Caco-2 (cell line): ENCODE measurements at regions not wholly inside any gene's neighbourhood (a gene's known extent, or its start where the extent isn't known, plus 50 kb on each side); places are given as distances from the start of the nearest gene placed in this dataset.

Experiments used
- BruUV-seq: library from RNA; stranded (reverse); fragments of 400-500 nt; replicated peaks from 2 replicates; lab custom pipeline; 2021; lab: Mats Ljungman, UMichigan
- CTCF ChIA-PET: fragments of 300-600 bp; sonication (Branson Sonifier 250); formaldehyde crosslinking; loops from one replicate; lab custom pipeline; 2022; ENCODE audit warnings: antibody characterized with exemption; lab: Charles Lee
- POLR2A ChIA-PET: fragments of 300-600 bp; sonication (Branson Sonifier 250); formaldehyde crosslinking; loops from one replicate; lab custom pipeline; 2022; ENCODE audit warnings: antibody characterized with exemption; lab: Charles Lee
- DNase-seq, 2 experiments: peaks; one replicate each; pipeline versions ENCODE4 v3.0.0 to v3.0.0-alpha.2; 2020 to 2022
- H3K27me3 ChIP-seq: replicated peaks from 2 replicates; pipeline ENCODE4 v1.6.0; 2011; ENCODE audit warnings: low read length; ENCODE audit not compliant: control insufficient read depth, insufficient read depth
- H3K36me3 ChIP-seq: 2 replicates; pipeline ENCODE4 v1.5.1; 2011; ENCODE audit warnings: low read length; ENCODE audit not compliant: control insufficient read depth, insufficient read depth
- H3K4me1 ChIP-seq: fragments of 250-450 bp; sonication (Bioruptor Pico); 2 replicates; pipeline ENCODE4 v1.5.1; 2020; ENCODE audit warnings: mild to moderate bottlenecking
- H3K4me3 ChIP-seq: 2 replicates; pipeline ENCODE4 v1.5.1; 2011; ENCODE audit warnings: low read depth, mild to moderate bottlenecking, control low read depth, low read length
- H3K9me3 ChIP-seq: fragments of 250-450 bp; sonication (Bioruptor Pico); 2 replicates; pipeline ENCODE4 v1.5.1; 2020; ENCODE audit warnings: mild to moderate bottlenecking, moderate library complexity
- H3K27ac Mint-ChIP-seq: one replicate; pipeline ENCODE4 v1.8.0; 2022; ENCODE audit warnings: mixed read lengths; ENCODE audit not compliant: unreplicated experiment
- H3K27me3 Mint-ChIP-seq: one replicate; pipeline ENCODE4 v1.8.0; 2022; ENCODE audit warnings: mixed read lengths; ENCODE audit not compliant: insufficient read depth, unreplicated experiment
- H3K36me3 Mint-ChIP-seq: one replicate; pipeline ENCODE4 v1.8.0; 2022; ENCODE audit warnings: mild to moderate bottlenecking, mixed read lengths; ENCODE audit not compliant: insufficient read depth, unreplicated experiment
- H3K4me1 Mint-ChIP-seq: one replicate; pipeline ENCODE4 v1.8.0; 2022; ENCODE audit warnings: low read depth, mixed read lengths; ENCODE audit not compliant: unreplicated experiment
- H3K4me3 Mint-ChIP-seq: one replicate; pipeline ENCODE4 v1.8.0; 2022; ENCODE audit warnings: mild to moderate bottlenecking, moderate library complexity, mixed read lengths; ENCODE audit not compliant: unreplicated experiment
- H3K9me3 Mint-ChIP-seq: one replicate; pipeline ENCODE4 v1.8.0; 2022; ENCODE audit warnings: mixed read lengths; ENCODE audit not compliant: unreplicated experiment
- intact Hi-C: fragments of 100-400 bp; cut with micrococcal nuclease; formaldehyde crosslinking; loops from one replicate; pipeline ENCODE4 v1.10.0; 2022; ENCODE audit not compliant: unreplicated experiment
- TF ChIP-seq, protein P1 (sequence below), 2 experiments: fragments of 200-600 bp in 1 of 2; IDR thresholded peaks; 1 replicate in 1 of 2; 2 replicates in 1 of 2; pipeline versions ENCODE4 v1.5.1 to v1.8.0; 2011 to 2022; ENCODE audit warnings: antibody characterized with exemption in 1 of 2, control low read depth in 1 of 2, inconsistent platforms in 1 of 2, low read depth in 1 of 2, low read length in 1 of 2, mild to moderate bottlenecking in 1 of 2, moderate library complexity in 1 of 2; ENCODE audit not compliant: insufficient read depth in 1 of 2, severe bottlenecking in 1 of 2, unreplicated experiment in 1 of 2

- BruUV-seq, result no TSS peak
- Histone ChIP-seq H3K27me3 (no peaks in the 10 kb centered on the region), H3K9me3 (no peaks in the 10 kb centered on the region), H3K4me3 (no peak overlapping the region), H3K36me3 (no peaks in the 10 kb centered on the region), H3K4me1 (no peaks in the 10 kb centered on the region)
- H3K27me3 Mint-ChIP-seq, result no peaks in the 10 kb centered on the region
- POLR2A ChIA-PET, result no interaction called here
- no peaks in the 10 kb centered on the region for H3K36me3 Mint-ChIP-seq
- no peaks in the 10 kb centered on the region for H3K4me1 Mint-ChIP-seq
- no peak overlapping the region for H3K4me3 Mint-ChIP-seq
- H3K9me3 Mint-ChIP-seq, result no peaks in the 10 kb centered on the region
- CTCF ChIA-PET, result no interaction called here
- intact Hi-C loops, result no loop called here
- TF ChIP-seq, protein P1, sequence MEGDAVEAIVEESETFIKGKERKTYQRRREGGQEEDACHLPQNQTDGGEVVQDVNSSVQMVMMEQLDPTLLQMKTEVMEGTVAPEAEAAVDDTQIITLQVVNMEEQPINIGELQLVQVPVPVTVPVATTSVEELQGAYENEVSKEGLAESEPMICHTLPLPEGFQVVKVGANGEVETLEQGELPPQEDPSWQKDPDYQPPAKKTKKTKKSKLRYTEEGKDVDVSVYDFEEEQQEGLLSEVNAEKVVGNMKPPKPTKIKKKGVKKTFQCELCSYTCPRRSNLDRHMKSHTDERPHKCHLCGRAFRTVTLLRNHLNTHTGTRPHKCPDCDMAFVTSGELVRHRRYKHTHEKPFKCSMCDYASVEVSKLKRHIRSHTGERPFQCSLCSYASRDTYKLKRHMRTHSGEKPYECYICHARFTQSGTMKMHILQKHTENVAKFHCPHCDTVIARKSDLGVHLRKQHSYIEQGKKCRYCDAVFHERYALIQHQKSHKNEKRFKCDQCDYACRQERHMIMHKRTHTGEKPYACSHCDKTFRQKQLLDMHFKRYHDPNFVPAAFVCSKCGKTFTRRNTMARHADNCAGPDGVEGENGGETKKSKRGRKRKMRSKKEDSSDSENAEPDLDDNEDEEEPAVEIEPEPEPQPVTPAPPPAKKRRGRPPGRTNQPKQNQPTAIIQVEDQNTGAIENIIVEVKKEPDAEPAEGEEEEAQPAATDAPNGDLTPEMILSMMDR (IDR thresholded peaks at IDR 0.05; ENCODE audit: insufficient read depth in 1 of 2, low read depth in 1 of 2, low read length in 1 of 2, severe bottlenecking in 1 of 2, unreplicated experiment in 1 of 2), result no peak
- no peak overlapping the region for H3K27ac Mint-ChIP-seq
- no peak for DNase-seq
Observed at GRCh38 chr9:81480828-81481604, 208.3 kb downstream of the TLE1 start.

GRCh38 chr9:81479573-81479972 is 209.8 kb downstream of the TLE1 start:
- Histone ChIP-seq H3K27me3 (no peaks in the 10 kb centered on the region), H3K36me3 (no peaks in the 10 kb centered on the region), H3K4me3 (no peak overlapping the region), H3K9me3 (no peaks in the 10 kb centered on the region), H3K4me1 (no peaks in the 10 kb centered on the region)
- no TSS peak for BruUV-seq
- Mint-ChIP-seq H3K27me3 (no peaks in the 10 kb centered on the region), H3K9me3 (no peaks in the 10 kb centered on the region), H3K27ac (no peak overlapping the region), H3K4me1 (no peaks in the 10 kb centered on the region), H3K36me3 (no peaks in the 10 kb centered on the region), H3K4me3 (no peak overlapping the region)
- TF ChIP-seq, protein P1 (IDR thresholded peaks at IDR 0.05; ENCODE audit: insufficient read depth in 1 of 2, low read depth in 1 of 2, low read length in 1 of 2, severe bottlenecking in 1 of 2, unreplicated experiment in 1 of 2), result no peak
- intact Hi-C loops, result no loop called here
- POLR2A ChIA-PET, result no interaction called here
- CTCF ChIA-PET, result no interaction called here
- no peak for DNase-seq

DNA sequence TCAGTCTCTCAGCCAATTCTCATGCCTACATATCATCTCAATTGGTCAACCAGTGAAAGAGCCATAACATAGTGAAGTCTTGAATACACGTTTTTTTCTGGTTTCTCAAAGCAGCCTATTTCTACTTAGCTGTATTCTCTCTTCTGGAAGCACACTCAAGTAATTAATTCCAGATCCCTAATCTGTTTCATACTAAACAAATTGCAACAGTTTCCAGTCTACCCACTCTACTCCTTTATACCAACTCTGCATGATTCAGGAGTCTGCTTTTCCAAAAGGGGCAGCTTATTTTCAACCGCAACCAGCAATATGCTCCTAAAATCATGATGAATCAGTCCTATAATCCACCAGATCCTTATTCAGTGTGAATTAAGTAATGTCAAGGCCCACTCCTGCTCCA is 211.7 kb downstream of the TLE1 start:
- Histone ChIP-seq H3K36me3 (no peaks in the 10 kb centered on the region), H3K4me3 (no peak overlapping the region), H3K27me3 (no peaks in the 10 kb centered on the region), H3K9me3 (no peaks in the 10 kb centered on the region), H3K4me1 (no peaks in the 10 kb centered on the region)
- Mint-ChIP-seq H3K27ac (no peak overlapping the region), H3K4me3 (no peak overlapping the region), H3K36me3 (no peaks in the 10 kb centered on the region), H3K27me3 (no peaks in the 10 kb centered on the region), H3K4me1 (no peaks in the 10 kb centered on the region), H3K9me3 (no peaks in the 10 kb centered on the region)
- intact Hi-C loops, result no loop called here
- ChIA-PET POLR2A (no interaction called here), CTCF (no interaction called here)
- BruUV-seq, result no TSS peak
- DNase-seq, result no peak
- TF ChIP-seq, protein P1 (IDR thresholded peaks at IDR 0.05; ENCODE audit: insufficient read depth in 1 of 2, low read depth in 1 of 2, low read length in 1 of 2, severe bottlenecking in 1 of 2, unreplicated experiment in 1 of 2), result no peak
